ENCODE measurements at regions not wholly inside any gene's neighbourhood (a gene's known extent, or its start where the extent isn't known, plus 50 kb on each side); places are given as distances from the start of the nearest gene placed in this dataset.

DNA sequence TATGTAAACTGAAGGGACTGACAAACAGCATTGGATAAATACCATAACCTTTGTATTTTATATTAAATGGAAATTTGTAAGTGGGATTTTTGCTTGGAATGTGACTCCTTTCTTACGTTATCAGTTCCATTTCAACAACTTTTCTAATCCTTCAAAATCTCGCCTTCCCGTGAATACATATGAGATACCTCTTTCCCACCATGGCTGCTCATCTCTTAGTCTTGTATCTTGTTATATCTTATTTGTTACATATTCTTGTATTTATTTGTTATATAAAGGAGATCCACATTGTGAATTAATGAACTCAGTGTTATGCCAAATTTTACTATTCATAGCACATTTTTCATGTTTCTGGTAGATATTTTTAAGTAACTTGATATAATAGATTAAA, 623.7 kb downstream of the MCTP2 start:
- TF ChIP-seq POLR2A (IDR thresholded peaks at IDR 0.05) (no peak), POLR2AphosphoS5 (IDR thresholded peaks at IDR 0.05) (no peak)
- TF ChIP-seq, protein P1, sequence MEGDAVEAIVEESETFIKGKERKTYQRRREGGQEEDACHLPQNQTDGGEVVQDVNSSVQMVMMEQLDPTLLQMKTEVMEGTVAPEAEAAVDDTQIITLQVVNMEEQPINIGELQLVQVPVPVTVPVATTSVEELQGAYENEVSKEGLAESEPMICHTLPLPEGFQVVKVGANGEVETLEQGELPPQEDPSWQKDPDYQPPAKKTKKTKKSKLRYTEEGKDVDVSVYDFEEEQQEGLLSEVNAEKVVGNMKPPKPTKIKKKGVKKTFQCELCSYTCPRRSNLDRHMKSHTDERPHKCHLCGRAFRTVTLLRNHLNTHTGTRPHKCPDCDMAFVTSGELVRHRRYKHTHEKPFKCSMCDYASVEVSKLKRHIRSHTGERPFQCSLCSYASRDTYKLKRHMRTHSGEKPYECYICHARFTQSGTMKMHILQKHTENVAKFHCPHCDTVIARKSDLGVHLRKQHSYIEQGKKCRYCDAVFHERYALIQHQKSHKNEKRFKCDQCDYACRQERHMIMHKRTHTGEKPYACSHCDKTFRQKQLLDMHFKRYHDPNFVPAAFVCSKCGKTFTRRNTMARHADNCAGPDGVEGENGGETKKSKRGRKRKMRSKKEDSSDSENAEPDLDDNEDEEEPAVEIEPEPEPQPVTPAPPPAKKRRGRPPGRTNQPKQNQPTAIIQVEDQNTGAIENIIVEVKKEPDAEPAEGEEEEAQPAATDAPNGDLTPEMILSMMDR (IDR thresholded peaks at IDR 0.05): no peak

All from suprapubic skin (tissue), 4 donors.